Activated CD8-positive, alpha-beta memory T cell treated with anti-CD3 and anti-CD28 coated beads, Interleukin-2, amount 10 ng/mL, durations not matched to agents 7 days and 5 days (primary cell): ENCODE measurements at regions not wholly inside any gene's neighbourhood (a gene's known extent, or its start where the extent isn't known, plus 50 kb on each side); places are given as distances from the start of the nearest gene placed in this dataset.

Experiments
- ATAC-seq: fragments of 150-1000 bp; cut with Tn5 transposase; one replicate; pipeline ENCODE4 v1.10.0; 2021; ENCODE audit warnings: moderate library complexity
- CTCF ChIA-PET: fragments of 350-600 bp; sonication (Branson Sonifier 250); formaldehyde crosslinking; loops from one replicate; lab custom pipeline; 2021; ENCODE audit warnings: antibody characterized with exemption; lab: Charles Lee
- DNase-seq: peaks from one replicate; pipeline ENCODE4 v3.0.0-alpha.2; 2020
- H3K27ac Mint-ChIP-seq: one replicate; pipeline ENCODE4 v1.8.0; 2021; ENCODE audit warnings: mild to moderate bottlenecking, mixed read lengths
- H3K27me3 Mint-ChIP-seq: one replicate; pipeline ENCODE4 v1.8.0; 2021; ENCODE audit warnings: mixed read lengths
- H3K36me3 Mint-ChIP-seq: one replicate; pipeline ENCODE4 v1.8.0; 2021; ENCODE audit warnings: mild to moderate bottlenecking, mixed read lengths
- H3K4me1 Mint-ChIP-seq: one replicate; pipeline ENCODE4 v1.8.0; 2021; ENCODE audit warnings: mixed read lengths
- H3K4me3 Mint-ChIP-seq: one replicate; pipeline ENCODE4 v1.8.0; 2021; ENCODE audit warnings: mild to moderate bottlenecking, moderate library complexity, mixed read lengths
- H3K9me3 Mint-ChIP-seq: one replicate; pipeline ENCODE4 v1.8.0; 2022; ENCODE audit warnings: low read depth, mixed read lengths

GRCh38 chr18:10040287-10041011, 126.6 kb downstream of the VAPA start:
- no peaks in the 10 kb centered on the region for H3K4me1 Mint-ChIP-seq
- no peak for ATAC-seq
- H3K36me3 Mint-ChIP-seq, result no peaks in the 10 kb centered on the region
- H3K9me3 Mint-ChIP-seq, result no peaks in the 10 kb centered on the region
- H3K27me3 Mint-ChIP-seq, result peaks cover 3% of the 10 kb centered on the region
- no peak overlapping the region for H3K27ac Mint-ChIP-seq
- H3K4me3 Mint-ChIP-seq, result no peak overlapping the region
- CTCF ChIA-PET, result no interaction called here
- DNase-seq, result no peak

DNA sequence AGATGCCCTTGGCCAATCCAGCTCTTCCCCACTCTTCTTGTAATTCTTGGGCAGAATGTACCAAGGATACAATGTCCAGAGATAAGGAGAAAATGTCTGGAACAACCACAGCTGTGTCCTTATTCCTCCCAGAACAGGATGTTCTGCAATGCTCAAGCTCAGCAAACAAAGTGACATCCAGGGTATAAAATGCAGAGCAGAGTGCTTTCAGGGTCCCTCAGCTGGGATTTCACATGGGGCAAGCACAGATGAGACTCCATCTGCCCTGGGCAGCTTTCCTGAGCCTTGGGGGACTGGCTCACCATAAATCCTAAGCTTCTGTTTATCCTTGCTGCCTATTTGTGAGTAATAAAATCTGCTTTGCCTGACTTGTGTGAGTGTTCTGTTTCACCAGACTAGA, 127.4 kb downstream of the VAPA start:
- no peak overlapping the region for H3K4me3 Mint-ChIP-seq
- H3K27me3 Mint-ChIP-seq, result no peaks in the 10 kb centered on the region
- H3K27ac Mint-ChIP-seq, result no peak overlapping the region
- ATAC-seq (no peak), DNase-seq (no peak)
- no peaks in the 10 kb centered on the region for H3K4me1 Mint-ChIP-seq
- H3K9me3 Mint-ChIP-seq, result no peaks in the 10 kb centered on the region
- H3K36me3 Mint-ChIP-seq, result no peaks in the 10 kb centered on the region
- CTCF ChIA-PET, result no interaction called here

DNA sequence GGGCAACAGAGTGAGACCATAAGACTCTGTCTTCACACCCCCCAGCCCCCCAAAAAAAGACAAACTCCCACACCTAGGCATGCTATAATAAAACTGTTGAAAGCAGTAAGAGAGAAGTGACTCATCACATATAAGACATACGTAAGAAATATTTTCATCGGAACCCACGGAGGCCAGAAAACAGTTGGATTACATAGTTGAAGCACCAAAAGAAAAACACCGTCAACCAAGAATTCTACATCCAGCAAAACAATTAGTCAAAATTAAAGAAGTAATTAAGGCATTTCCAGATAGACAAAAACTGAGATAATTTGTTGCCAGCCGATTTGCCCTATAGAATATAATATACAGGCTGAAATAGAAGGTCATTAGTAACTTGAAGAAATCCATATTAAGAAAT, 128.7 kb downstream of the VAPA start:
- CTCF ChIA-PET, result no interaction called here
- no peak for DNase-seq
- Mint-ChIP-seq H3K4me1 (no peaks in the 10 kb centered on the region), H3K9me3 (no peaks in the 10 kb centered on the region), H3K27me3 (no peaks in the 10 kb centered on the region), H3K27ac (no peak overlapping the region), H3K36me3 (no peaks in the 10 kb centered on the region), H3K4me3 (no peak overlapping the region)
- no peak for ATAC-seq

DNA sequence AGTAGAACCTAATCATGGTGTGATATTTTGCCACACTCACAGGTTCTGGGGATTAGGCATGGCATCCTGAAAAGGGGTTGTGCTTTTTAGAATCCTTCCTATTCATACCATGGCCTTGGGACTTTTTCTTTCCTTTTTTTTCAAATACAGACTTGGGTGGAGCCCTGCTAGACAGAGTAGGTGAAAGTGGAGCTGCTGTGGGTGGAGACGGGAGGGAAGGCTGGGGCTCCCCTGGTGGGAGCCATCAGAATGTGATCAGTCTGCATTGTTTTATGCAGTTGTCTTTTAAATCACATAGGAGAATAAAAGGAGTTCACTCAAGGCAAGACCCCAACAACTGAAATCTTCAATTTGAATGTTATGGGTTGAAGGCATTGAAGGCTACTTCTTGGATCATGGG, 130.2 kb downstream of the VAPA start:
- Mint-ChIP-seq H3K36me3 (no peaks in the 10 kb centered on the region), H3K27ac (no peak overlapping the region), H3K9me3 (no peaks in the 10 kb centered on the region), H3K4me1 (no peaks in the 10 kb centered on the region), H3K4me3 (no peak overlapping the region), H3K27me3 (no peaks in the 10 kb centered on the region)
- no peak for DNase-seq
- CTCF ChIA-PET, result interaction anchor here (0.6 kb wide), 1 partner anchor 309 kb away, joined by 3 read pairs; no protein-coding TSS in a partner anchor
- no peak for ATAC-seq

DNA sequence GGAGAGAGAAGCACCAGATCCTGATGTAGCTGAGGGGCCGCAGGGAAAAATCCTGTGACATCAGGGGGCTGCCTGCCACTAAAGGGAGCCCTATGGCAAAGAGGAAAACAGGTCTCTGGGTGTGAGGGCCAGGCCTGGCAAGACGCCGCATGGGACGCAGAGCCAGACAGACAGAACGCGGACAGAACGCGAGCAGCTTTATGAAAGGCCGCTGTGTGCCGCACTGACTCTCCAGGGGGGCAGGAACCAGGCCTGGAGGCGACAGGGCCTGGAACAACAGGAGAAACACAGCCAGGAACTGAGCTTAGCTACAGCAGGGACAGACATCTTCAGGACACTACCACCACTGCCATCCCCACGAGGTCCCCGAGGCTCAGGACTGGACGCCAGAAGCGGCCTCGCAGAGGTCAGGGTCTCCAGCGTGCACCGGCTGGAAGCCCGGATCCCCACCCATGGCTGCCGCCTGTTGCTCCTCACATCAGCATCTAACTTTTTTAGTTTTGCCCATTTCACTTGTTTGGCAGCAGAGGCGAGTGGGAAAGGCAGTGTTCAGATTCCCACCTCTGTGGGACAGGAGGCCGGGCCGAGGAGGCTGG, 131.6 kb downstream of the VAPA start:
- no peak overlapping the region for H3K4me3 Mint-ChIP-seq

DNA sequence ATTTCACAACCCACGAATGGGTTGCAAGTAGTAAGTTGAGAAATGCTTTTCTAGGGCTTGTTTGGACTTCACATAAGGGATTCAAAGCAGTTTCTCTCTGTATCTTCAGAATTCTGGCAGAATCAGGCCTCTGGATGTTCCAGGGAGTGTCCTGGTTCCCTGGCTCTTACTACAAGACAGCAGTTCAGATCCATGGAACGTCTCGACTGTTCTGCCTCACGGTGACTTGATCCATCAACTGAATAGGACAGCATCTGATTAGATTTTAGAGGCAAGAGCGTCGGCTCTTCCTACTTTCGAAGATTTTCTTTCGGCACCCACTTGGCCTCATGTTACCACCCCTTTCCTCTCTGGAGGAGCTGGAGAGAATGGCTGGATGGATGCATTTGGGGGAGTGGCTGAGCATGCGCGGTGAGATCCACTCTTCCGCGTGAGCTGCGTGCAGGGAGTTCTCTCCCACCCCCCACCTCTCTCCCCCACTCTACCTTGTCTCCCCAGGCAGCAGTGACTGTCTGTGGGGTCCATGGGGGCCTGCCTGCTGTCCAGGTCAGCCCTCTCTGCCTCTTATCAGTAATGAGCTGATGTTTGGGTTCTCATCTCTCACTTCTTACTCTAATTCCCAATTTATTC, 132.5 kb downstream of the VAPA start:
- no peaks in the 10 kb centered on the region for H3K4me1 Mint-ChIP-seq
- ATAC-seq, result no peak

More for the DNA sequence above, 131.6 kb downstream of the VAPA start:
- Mint-ChIP-seq H3K36me3 (no peaks in the 10 kb centered on the region), H3K27me3 (no peaks in the 10 kb centered on the region), H3K27ac (no peak overlapping the region), H3K4me1 (no peaks in the 10 kb centered on the region), H3K9me3 (no peaks in the 10 kb centered on the region)
- CTCF ChIA-PET, result no interaction called here
- ATAC-seq, result no peak
- no peak for DNase-seq

DNA sequence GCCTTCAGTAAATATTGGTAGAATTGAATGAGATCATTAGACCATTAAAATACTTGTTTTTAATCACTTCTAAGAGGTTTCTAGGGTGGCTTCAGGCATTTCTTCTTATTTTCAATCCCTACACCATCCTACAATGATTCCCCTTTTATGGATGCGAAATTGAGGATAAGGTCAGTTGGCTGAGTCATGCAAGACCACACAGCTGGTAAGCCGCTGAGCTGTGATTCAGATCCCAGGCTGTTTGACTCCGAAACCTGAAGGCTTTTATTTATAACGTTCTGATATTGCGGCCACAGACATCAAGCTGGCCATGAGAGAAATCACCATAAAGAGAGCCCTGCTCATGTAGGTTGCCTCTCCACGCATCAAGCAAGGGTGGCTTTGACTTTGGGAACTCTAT, 133.4 kb downstream of the VAPA start:
- CTCF ChIA-PET, result no interaction called here
- H3K9me3 Mint-ChIP-seq, result no peaks in the 10 kb centered on the region
- H3K4me1 Mint-ChIP-seq, result no peaks in the 10 kb centered on the region
- no peak overlapping the region for H3K4me3 Mint-ChIP-seq
- no peaks in the 10 kb centered on the region for H3K36me3 Mint-ChIP-seq
- no peaks in the 10 kb centered on the region for H3K27me3 Mint-ChIP-seq
- DNase-seq (no peak), ATAC-seq (no peak)
- H3K27ac Mint-ChIP-seq, result no peak overlapping the region

More for the DNA sequence above, 132.5 kb downstream of the VAPA start:
- no peaks in the 10 kb centered on the region for H3K36me3 Mint-ChIP-seq
- H3K27ac Mint-ChIP-seq, result no peak overlapping the region
- H3K27me3 Mint-ChIP-seq, result no peaks in the 10 kb centered on the region
- no peaks in the 10 kb centered on the region for H3K9me3 Mint-ChIP-seq
- CTCF ChIA-PET, result no interaction called here
- no peak overlapping the region for H3K4me3 Mint-ChIP-seq
- DNase-seq, result no peak

DNA sequence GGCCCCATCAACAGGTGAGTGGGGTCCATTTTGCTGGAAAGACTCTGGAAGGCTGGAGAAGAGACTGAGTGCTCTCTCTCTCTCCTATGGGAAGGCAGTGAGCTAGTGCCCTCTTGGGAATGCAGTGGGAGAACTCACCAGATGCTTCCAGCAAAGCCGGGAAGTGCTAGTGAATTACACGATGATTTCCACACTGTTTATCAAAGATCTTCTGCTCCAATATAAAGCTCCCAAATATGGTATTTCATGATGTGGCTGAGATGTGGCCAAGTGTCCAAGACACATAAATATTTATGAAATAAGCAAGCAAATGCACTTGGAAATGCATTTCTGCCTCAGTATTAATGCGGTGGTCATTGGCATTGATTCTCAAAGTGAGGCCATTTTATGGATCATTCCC, 135.9 kb downstream of the VAPA start:
- ATAC-seq, result no peak

DNA sequence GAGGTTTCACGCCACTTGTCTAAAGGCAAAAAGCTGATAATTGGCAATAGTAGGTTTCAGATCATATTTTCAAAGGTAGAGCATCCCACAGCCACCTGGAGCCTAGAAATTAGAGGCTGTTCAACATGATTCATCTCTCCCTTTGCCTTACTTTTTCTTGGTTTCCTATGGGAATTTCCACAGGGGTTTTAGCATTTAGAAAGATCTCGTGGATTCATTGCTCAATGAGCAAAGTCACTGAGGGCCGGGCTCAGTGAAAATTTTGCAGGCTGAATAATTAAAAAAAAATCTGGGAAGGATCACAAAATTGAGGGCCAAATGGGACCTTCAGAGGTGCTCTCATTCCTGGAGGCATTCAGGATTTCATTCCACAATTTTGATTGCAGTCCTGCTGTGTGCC, 137.1 kb downstream of the VAPA start:
- ATAC-seq (no peak), DNase-seq (no peak)
- no peaks in the 10 kb centered on the region for H3K9me3 Mint-ChIP-seq
- no peak overlapping the region for H3K27ac Mint-ChIP-seq
- H3K4me1 Mint-ChIP-seq, result no peaks in the 10 kb centered on the region
- no peak overlapping the region for H3K4me3 Mint-ChIP-seq
- H3K36me3 Mint-ChIP-seq, result no peaks in the 10 kb centered on the region
- H3K27me3 Mint-ChIP-seq, result no peaks in the 10 kb centered on the region
- CTCF ChIA-PET, result no interaction called here

More for the DNA sequence above, 135.9 kb downstream of the VAPA start:
- H3K9me3 Mint-ChIP-seq, result no peaks in the 10 kb centered on the region
- DNase-seq, result no peak
- H3K27me3 Mint-ChIP-seq, result no peaks in the 10 kb centered on the region
- CTCF ChIA-PET, result no interaction called here
- H3K4me1 Mint-ChIP-seq, result no peaks in the 10 kb centered on the region
- no peak overlapping the region for H3K27ac Mint-ChIP-seq
- no peak overlapping the region for H3K4me3 Mint-ChIP-seq
- H3K36me3 Mint-ChIP-seq, result no peaks in the 10 kb centered on the region

GRCh38 chr18:10051877-10052631, 138.2 kb downstream of the VAPA start:
- DNase-seq (no peak), ATAC-seq (no peak)
- Mint-ChIP-seq H3K27me3 (no peaks in the 10 kb centered on the region), H3K9me3 (no peaks in the 10 kb centered on the region), H3K36me3 (no peaks in the 10 kb centered on the region), H3K4me3 (no peak overlapping the region), H3K4me1 (no peaks in the 10 kb centered on the region), H3K27ac (no peak overlapping the region)
- CTCF ChIA-PET, result no interaction called here

DNA sequence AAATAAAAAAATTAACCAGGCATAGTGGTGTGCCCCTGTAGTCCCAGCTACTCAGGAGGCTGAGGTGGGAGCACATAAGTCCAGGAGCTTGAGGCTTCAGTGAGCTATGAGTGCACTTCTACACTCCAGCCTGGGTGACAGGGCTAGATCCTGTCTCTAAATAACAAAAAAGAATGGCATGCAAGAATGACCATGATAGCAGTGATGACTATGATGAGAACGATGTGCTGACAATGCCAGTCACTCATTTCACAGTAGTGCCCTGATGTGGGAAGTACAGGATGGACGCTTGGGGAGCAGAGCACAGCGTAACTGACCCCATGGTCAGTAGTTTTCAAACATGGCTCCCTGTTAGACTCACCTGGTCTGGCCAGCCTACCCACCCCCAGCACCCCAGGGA, 139.1 kb downstream of the VAPA start:
- CTCF ChIA-PET, result no interaction called here
- Mint-ChIP-seq H3K4me3 (no peak overlapping the region), H3K27me3 (no peaks in the 10 kb centered on the region), H3K9me3 (no peaks in the 10 kb centered on the region), H3K4me1 (no peaks in the 10 kb centered on the region), H3K27ac (no peak overlapping the region), H3K36me3 (no peaks in the 10 kb centered on the region)
- DNase-seq (no peak), ATAC-seq (no peak)

DNA sequence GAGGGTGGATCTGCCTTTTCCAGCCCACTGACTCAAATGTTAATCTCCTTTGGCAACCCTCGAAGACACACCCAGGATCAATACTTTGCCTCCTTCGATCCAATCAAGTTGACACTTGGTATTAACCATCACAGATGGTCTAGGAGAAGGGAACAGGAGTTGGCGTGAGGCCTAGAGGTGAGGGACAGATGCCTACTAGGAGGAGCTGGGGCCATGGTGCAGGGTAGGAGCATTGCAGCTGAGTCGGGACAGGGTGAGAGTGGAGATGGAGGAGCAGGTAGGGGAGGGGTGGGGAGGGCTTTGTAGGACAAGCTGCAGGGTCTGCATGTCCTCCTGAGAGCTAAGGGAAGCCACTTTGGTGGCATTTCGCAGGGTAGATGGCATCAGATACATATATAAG, 140.0 kb downstream of the VAPA start:
- no peak for DNase-seq
- CTCF ChIA-PET, result no interaction called here

DNA sequence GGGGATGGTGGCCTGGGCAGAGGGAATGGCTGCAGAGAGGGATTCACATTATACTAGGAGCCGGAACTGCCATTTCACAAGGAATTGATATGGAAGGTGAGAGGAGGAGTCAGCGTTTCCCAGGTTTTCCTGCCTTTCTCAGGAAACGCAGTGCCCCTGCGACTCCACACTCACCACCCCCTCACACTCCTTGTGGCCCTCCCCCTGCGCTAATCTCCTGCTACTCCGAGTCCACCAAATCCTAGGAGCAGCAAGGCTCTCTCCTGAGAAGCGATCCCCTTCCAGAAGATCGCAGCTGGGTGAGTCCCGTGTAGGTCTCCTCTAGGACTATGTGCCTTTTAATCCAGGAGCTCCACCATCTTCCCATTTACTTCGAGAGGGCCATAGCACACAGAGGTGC, 140.6 kb downstream of the VAPA start:
- Mint-ChIP-seq H3K27me3 (no peaks in the 10 kb centered on the region), H3K4me1 (no peaks in the 10 kb centered on the region), H3K27ac (no peak overlapping the region), H3K4me3 (no peak overlapping the region), H3K9me3 (no peaks in the 10 kb centered on the region), H3K36me3 (no peaks in the 10 kb centered on the region)
- DNase-seq, result no peak
- no peak for ATAC-seq
- CTCF ChIA-PET, result no interaction called here

More for the DNA sequence above, 140.0 kb downstream of the VAPA start:
- Mint-ChIP-seq H3K27me3 (no peaks in the 10 kb centered on the region), H3K9me3 (no peaks in the 10 kb centered on the region), H3K4me1 (no peaks in the 10 kb centered on the region), H3K27ac (no peak overlapping the region), H3K36me3 (no peaks in the 10 kb centered on the region), H3K4me3 (no peak overlapping the region)
- ATAC-seq, result no peak
